Liver (tissue), 3 donors: ENCODE measurements at regions not wholly inside any gene's neighbourhood (a gene's known extent, or its start where the extent isn't known, plus 50 kb on each side); places are given as distances from the start of the nearest gene placed in this dataset.

Experiments
- EGR1 ChIP-seq, 2 donors: IDR thresholded peaks; 2 replicates each; pipeline ENCODE4 v1.6.1; 2016 to 2018; ENCODE audit warnings: antibody characterized with exemption in 2 of 2, low read depth in 2 of 2
- JUND ChIP-seq, 2 donors: IDR thresholded peaks; 2 replicates each; pipeline ENCODE4 v1.6.1; 2016; ENCODE audit warnings: antibody characterized with exemption in 2 of 2
- NR2F2 ChIP-seq: IDR thresholded peaks from 2 replicates; pipeline ENCODE4 v1.6.1; 2016; ENCODE audit warnings: antibody characterized with exemption
- RAD21 ChIP-seq, 2 donors: IDR thresholded peaks; 2 replicates each; pipeline ENCODE4 v1.6.1; 2016; ENCODE audit warnings: antibody characterized with exemption in 2 of 2, mild to moderate bottlenecking in 2 of 2
- RXRA ChIP-seq, 2 donors: IDR thresholded peaks; 2 replicates each; pipeline ENCODE4 v1.6.1; 2017 to 2018; ENCODE audit warnings: antibody characterized with exemption in 2 of 2, mild to moderate bottlenecking in 1 of 2
- SP1 ChIP-seq: IDR thresholded peaks from 2 replicates; pipeline ENCODE4 v1.6.1; 2018; ENCODE audit warnings: antibody characterized with exemption, mild to moderate bottlenecking
- TAF1 ChIP-seq: conservative IDR thresholded peaks from 2 replicates; pipeline ENCODE4 v1.6.1; 2016; ENCODE audit warnings: antibody characterized with exemption, mild to moderate bottlenecking
- TF ChIP-seq, protein P1 (sequence below): fragments of 150-350 bp; IDR thresholded peaks from 2 replicates; pipeline ENCODE4 v1.5.1; 2017; ENCODE audit warnings: improper control_type of control experiment, low read depth, low read length; ENCODE audit not compliant: missing input control
- TF ChIP-seq, protein P2 (sequence below): IDR thresholded peaks from 2 replicates; pipeline ENCODE4 v1.6.1; 2016; ENCODE audit warnings: antibody characterized with exemption
- donor health status: healthy.
- donor health status: healthy.

DNA sequence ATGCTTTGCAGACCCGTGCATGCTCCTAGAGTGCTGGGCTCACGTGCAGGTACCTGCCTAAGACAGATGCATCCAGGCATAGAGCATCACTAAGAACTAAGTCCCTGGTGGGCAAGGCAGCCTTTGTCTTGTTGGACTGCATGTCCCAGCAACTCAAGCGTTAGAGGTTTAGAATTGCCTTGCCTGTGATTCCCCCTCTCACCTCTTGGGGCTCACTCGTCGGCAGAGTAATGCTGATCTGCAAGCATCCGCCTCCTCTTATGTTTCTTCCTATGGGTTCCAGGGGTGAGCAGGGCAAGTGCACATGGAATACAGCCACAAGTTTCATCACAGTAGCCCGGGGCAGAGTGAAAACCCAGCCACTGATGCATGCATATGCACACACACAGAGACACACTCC is 646.1 kb upstream of the AMELY start:
- TF ChIP-seq, protein P1, sequence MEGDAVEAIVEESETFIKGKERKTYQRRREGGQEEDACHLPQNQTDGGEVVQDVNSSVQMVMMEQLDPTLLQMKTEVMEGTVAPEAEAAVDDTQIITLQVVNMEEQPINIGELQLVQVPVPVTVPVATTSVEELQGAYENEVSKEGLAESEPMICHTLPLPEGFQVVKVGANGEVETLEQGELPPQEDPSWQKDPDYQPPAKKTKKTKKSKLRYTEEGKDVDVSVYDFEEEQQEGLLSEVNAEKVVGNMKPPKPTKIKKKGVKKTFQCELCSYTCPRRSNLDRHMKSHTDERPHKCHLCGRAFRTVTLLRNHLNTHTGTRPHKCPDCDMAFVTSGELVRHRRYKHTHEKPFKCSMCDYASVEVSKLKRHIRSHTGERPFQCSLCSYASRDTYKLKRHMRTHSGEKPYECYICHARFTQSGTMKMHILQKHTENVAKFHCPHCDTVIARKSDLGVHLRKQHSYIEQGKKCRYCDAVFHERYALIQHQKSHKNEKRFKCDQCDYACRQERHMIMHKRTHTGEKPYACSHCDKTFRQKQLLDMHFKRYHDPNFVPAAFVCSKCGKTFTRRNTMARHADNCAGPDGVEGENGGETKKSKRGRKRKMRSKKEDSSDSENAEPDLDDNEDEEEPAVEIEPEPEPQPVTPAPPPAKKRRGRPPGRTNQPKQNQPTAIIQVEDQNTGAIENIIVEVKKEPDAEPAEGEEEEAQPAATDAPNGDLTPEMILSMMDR, result no peak
- no peak for TF ChIP-seq SP1
- TF ChIP-seq, protein P2, sequence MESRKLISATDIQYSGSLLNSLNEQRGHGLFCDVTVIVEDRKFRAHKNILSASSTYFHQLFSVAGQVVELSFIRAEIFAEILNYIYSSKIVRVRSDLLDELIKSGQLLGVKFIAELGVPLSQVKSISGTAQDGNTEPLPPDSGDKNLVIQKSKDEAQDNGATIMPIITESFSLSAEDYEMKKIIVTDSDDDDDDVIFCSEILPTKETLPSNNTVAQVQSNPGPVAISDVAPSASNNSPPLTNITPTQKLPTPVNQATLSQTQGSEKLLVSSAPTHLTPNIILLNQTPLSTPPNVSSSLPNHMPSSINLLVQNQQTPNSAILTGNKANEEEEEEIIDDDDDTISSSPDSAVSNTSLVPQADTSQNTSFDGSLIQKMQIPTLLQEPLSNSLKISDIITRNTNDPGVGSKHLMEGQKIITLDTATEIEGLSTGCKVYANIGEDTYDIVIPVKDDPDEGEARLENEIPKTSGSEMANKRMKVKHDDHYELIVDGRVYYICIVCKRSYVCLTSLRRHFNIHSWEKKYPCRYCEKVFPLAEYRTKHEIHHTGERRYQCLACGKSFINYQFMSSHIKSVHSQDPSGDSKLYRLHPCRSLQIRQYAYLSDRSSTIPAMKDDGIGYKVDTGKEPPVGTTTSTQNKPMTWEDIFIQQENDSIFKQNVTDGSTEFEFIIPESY, result no peak
- no peak for TF ChIP-seq TAF1
- no peak for TF ChIP-seq NR2F2
- no peak for TF ChIP-seq JUND (IDR thresholded peaks at IDR 0.05)
- no peak for TF ChIP-seq EGR1 (IDR thresholded peaks at IDR 0.05; ENCODE audit: low read depth in 2 of 2)
- no peak for TF ChIP-seq RAD21 (IDR thresholded peaks at IDR 0.05)
- no peak for TF ChIP-seq RXRA (IDR thresholded peaks at IDR 0.05)
